Mesenchymal stem cell (in vitro differentiated cells and primary cell): ENCODE measurements at regions not wholly inside any gene's neighbourhood (a gene's known extent, or its start where the extent isn't known, plus 50 kb on each side); places are given as distances from the start of the nearest gene placed in this dataset.

Experiments used
- DNase-seq: peaks from one replicate; pipeline ENCODE4 v3.0.0-alpha.2; 2013
- H2AFZ ChIP-seq: one replicate; pipeline ENCODE4 v1.6.1; 2013; ENCODE audit warnings: low read depth, mild to moderate bottlenecking, control low read depth, inconsistent platforms, low read length, moderate library complexity
- H2AK5ac ChIP-seq: 2 replicates; pipeline ENCODE4 v1.6.1; 2013; ENCODE audit warnings: low read length, moderate library complexity, mild to moderate bottlenecking, inconsistent platforms; ENCODE audit not compliant: severe bottlenecking
- H2BK120ac ChIP-seq: one replicate; pipeline ENCODE4 v1.6.1; 2013; ENCODE audit warnings: low read depth, mild to moderate bottlenecking, inconsistent platforms, low read length, moderate library complexity
- H2BK12ac ChIP-seq, 2 experiments: one replicate each; pipeline ENCODE4 v1.6.1; 2013; ENCODE audit warnings: inconsistent platforms in 2 of 2, low read length in 2 of 2, mild to moderate bottlenecking in 2 of 2, moderate library complexity in 2 of 2, control low read depth in 1 of 2
- H2BK15ac ChIP-seq: one replicate; pipeline ENCODE4 v1.6.1; 2013; ENCODE audit warnings: mild to moderate bottlenecking, low read depth, inconsistent platforms; ENCODE audit not compliant: poor library complexity, severe bottlenecking
- H2BK5ac ChIP-seq: 2 replicates; pipeline ENCODE4 v1.6.1; 2013; ENCODE audit warnings: low read depth, mild to moderate bottlenecking, low read length, control low read depth, inconsistent platforms; ENCODE audit not compliant: poor library complexity, severe bottlenecking
- H3K14ac ChIP-seq, 2 experiments: one replicate each; pipeline ENCODE4 v1.6.1; 2013; ENCODE audit warnings: inconsistent platforms in 2 of 2, low read length in 2 of 2, control low read depth in 1 of 2, mild to moderate bottlenecking in 1 of 2, moderate library complexity in 1 of 2
- H3K18ac ChIP-seq, 2 experiments: one replicate each; pipeline ENCODE4 v1.6.1; 2013; ENCODE audit warnings: inconsistent platforms in 2 of 2, low read length in 2 of 2, control low read depth in 1 of 2, low read depth in 1 of 2, mild to moderate bottlenecking in 1 of 2
- H3K23ac ChIP-seq, 2 experiments: one replicate each; pipeline ENCODE4 v1.6.1; 2013; ENCODE audit warnings: inconsistent platforms in 2 of 2, low read length in 2 of 2, mild to moderate bottlenecking in 2 of 2, moderate library complexity in 2 of 2, control low read depth in 1 of 2
- H3K27ac ChIP-seq: 2 replicates; pipeline ENCODE4 v1.5.1; 2013; ENCODE audit warnings: mild to moderate bottlenecking, moderate library complexity, low read length, control low read depth, inconsistent platforms; ENCODE audit not compliant: poor library complexity, severe bottlenecking
- H3K27me3 ChIP-seq, 2 experiments: 2 replicates each; pipeline versions ENCODE4 v1.6.1 to v1.7.0; 2013; ENCODE audit warnings: low read length in 2 of 2, mild to moderate bottlenecking in 2 of 2, moderate library complexity in 2 of 2, control low read depth in 1 of 2, inconsistent platforms in 1 of 2; ENCODE audit not compliant: control insufficient read depth in 1 of 2, insufficient read depth in 1 of 2
- H3K36me3 ChIP-seq, 2 experiments: 2 replicates each; pipeline versions ENCODE4 v1.6.1 to v1.7.0; 2013; ENCODE audit warnings: low read length in 2 of 2, control low read depth in 1 of 2, inconsistent platforms in 1 of 2, low read depth in 1 of 2, mild to moderate bottlenecking in 1 of 2; ENCODE audit not compliant: insufficient read depth in 2 of 2, control insufficient read depth in 1 of 2
- H3K4ac ChIP-seq, 2 experiments: one replicate each; pipeline ENCODE4 v1.6.1; 2013; ENCODE audit warnings: inconsistent platforms in 2 of 2, low read length in 2 of 2, mild to moderate bottlenecking in 2 of 2, moderate library complexity in 2 of 2, control low read depth in 1 of 2, low read depth in 1 of 2
- H3K4me1 ChIP-seq: 2 replicates; pipeline ENCODE4 v1.6.1; 2013; ENCODE audit warnings: low read depth, low read length, control low read depth; ENCODE audit not compliant: control insufficient read depth, insufficient read depth
- H3K4me2 ChIP-seq: 2 replicates; pipeline ENCODE4 v1.6.1; 2013; ENCODE audit warnings: low read length, mild to moderate bottlenecking, inconsistent platforms; ENCODE audit not compliant: poor library complexity, severe bottlenecking
- H3K4me3 ChIP-seq, 2 experiments: 2 replicates each; pipeline versions ENCODE4 v1.5.1 to v1.7.0; 2013; ENCODE audit warnings: low read length in 2 of 2, mild to moderate bottlenecking in 2 of 2, control low read depth in 1 of 2, low read depth in 1 of 2; ENCODE audit not compliant: insufficient read depth in 1 of 2
- H3K79me1 ChIP-seq: replicated peaks from 2 replicates; pipeline ENCODE4 v1.6.1; 2013; ENCODE audit warnings: mild to moderate bottlenecking, control low read depth, low read length, inconsistent platforms; ENCODE audit not compliant: poor library complexity, severe bottlenecking
- H3K9ac ChIP-seq: 2 replicates; pipeline ENCODE4 v1.7.0; 2013; ENCODE audit warnings: mild to moderate bottlenecking, low read length, moderate library complexity
- H3K9me3 ChIP-seq: 2 replicates; pipeline ENCODE4 v1.7.0; 2013; ENCODE audit warnings: mild to moderate bottlenecking, low read length; ENCODE audit not compliant: control insufficient read depth
- H4K8ac ChIP-seq: one replicate; pipeline ENCODE4 v1.6.1; 2013; ENCODE audit warnings: inconsistent platforms, mild to moderate bottlenecking, low read length, moderate library complexity
- H4K91ac ChIP-seq: one replicate; pipeline ENCODE4 v1.6.1; 2013; ENCODE audit warnings: mild to moderate bottlenecking, low read length, inconsistent platforms
- WGBS: methylation state at CpG from one replicate; pipeline ENCODE4 v1.1.7; 2013; ENCODE audit warnings: mixed read lengths; 5-methylcytosine and 5-hydroxymethylcytosine counted together

DNA sequence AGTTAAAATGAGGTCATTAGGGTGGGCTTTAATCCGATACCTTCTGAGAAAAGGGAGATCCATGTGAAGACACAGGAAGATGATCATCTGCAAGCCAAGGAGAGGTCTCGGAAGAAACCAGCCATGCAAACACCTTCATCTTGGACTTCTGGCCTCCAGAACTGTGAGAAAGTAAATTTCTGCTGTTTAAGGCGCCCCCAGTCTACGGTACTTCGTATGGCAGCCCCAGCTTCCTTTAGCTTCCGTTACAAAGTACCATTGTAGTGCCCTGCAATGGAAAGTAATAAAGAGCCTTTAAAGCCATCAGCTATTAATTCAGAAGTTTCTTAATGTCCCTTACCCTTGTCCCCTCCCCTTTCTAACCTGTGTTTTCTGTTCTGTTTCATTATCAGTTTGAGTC is 308.1 kb downstream of the AACS start:
- no peak overlapping the region for H2AK5ac ChIP-seq
- no peak overlapping the region for H2BK12ac ChIP-seq
- H4K8ac ChIP-seq = no peak overlapping the region
- H3K9me3 ChIP-seq = no peaks in the 10 kb centered on the region
- no peak overlapping the region for H2AFZ ChIP-seq
- H3K9ac ChIP-seq = no peak overlapping the region
- H3K4me2 ChIP-seq = no peak overlapping the region
- H3K79me1 ChIP-seq = no peaks in the 10 kb centered on the region
- H2BK15ac ChIP-seq = no peak overlapping the region
- no peak for DNase-seq
- H4K91ac ChIP-seq = no peak overlapping the region
- no peak overlapping the region for H3K23ac ChIP-seq
- H2BK5ac ChIP-seq = no peak overlapping the region
- no peak overlapping the region for H3K4me3 ChIP-seq
- no peak overlapping the region for H3K4ac ChIP-seq
- H3K4me1 ChIP-seq = no peaks in the 10 kb centered on the region
- H3K27me3 ChIP-seq = no peaks in the 10 kb centered on the region
- WGBS = 77% methylated on average over 6 of the region's 6 CpGs
- no peak overlapping the region for H2BK120ac ChIP-seq
- no peak overlapping the region for H3K27ac ChIP-seq
- H3K18ac ChIP-seq = no peak overlapping the region
- no peaks in the 10 kb centered on the region for H3K36me3 ChIP-seq
- H3K14ac ChIP-seq = no peak overlapping the region

DNA sequence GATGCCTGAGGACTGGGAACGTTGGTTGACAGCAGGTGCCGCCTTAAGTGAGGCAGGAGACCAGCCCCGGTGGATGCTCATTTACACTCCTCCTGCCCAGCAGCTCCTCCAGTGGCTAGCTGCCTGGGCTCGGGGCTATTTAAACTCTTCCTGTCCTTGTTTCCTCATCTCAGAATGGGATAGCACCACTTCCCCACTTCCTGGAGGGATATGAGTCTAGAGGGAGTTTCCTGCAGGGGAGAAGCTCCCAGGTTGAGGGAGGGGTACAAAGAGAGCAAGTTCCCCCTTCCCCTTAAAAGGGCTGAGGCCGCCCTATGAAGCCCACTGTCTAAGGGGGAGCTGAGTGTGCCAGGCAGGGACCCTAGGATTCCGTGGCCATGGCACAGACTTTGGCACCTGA is 311.2 kb downstream of the AACS start:
- no peak overlapping the region for H2BK120ac ChIP-seq
- H4K8ac ChIP-seq = no peak overlapping the region
- no peaks in the 10 kb centered on the region for H3K4me1 ChIP-seq
- H3K18ac ChIP-seq = no peak overlapping the region
- no peak overlapping the region for H3K4ac ChIP-seq
- H3K4me3 ChIP-seq = no peak overlapping the region
- no peaks in the 10 kb centered on the region for H3K27me3 ChIP-seq
- H3K9me3 ChIP-seq = peaks cover 4% of the 10 kb centered on the region
- no peak overlapping the region for H2AK5ac ChIP-seq
- no peaks in the 10 kb centered on the region for H3K79me1 ChIP-seq
- no peak overlapping the region for H2BK15ac ChIP-seq
- no peak overlapping the region for H3K9ac ChIP-seq
- no peaks in the 10 kb centered on the region for H3K36me3 ChIP-seq
- no peak overlapping the region for H3K4me2 ChIP-seq
- H2AFZ ChIP-seq = no peak overlapping the region
- WGBS = 68% methylated on average over 5 of the region's 6 CpGs
- H3K23ac ChIP-seq = no peak overlapping the region
- no peak overlapping the region for H4K91ac ChIP-seq
- H3K27ac ChIP-seq = no peak overlapping the region
- H2BK5ac ChIP-seq = no peak overlapping the region
- no peak overlapping the region for H3K14ac ChIP-seq
- no peak overlapping the region for H2BK12ac ChIP-seq
- DNase-seq = no peak

DNA sequence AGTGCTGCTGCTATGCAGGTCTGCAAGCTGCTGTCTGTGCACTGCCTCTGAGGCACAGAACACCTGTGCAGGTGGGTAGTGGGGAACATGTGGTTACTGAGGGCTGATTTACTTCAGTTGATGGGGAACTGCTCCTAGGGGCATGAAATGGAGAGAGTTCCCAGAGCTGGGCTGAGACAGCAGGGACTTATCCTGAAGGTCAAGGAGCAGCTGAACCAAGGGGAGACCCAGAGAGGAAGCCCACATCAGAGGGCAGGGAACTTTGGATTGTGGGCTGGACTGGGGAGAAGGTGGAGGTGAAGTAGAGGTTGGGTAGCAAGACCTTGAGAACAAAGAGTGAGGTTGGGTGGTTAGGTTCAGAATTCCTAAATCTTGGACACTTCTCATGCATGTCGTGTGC is 311.9 kb downstream of the AACS start:
- no peaks in the 10 kb centered on the region for H3K4me1 ChIP-seq
- H3K4me3 ChIP-seq = peak overlapping the region in 1 of 2 experiments; percentile 24
- H3K4ac ChIP-seq = no peak overlapping the region
- no peaks in the 10 kb centered on the region for H3K27me3 ChIP-seq
- H3K14ac ChIP-seq = no peak overlapping the region
- H3K4me2 ChIP-seq = no peak overlapping the region
- H3K18ac ChIP-seq = no peak overlapping the region
- no peak overlapping the region for H2BK120ac ChIP-seq
- no peaks in the 10 kb centered on the region for H3K79me1 ChIP-seq
- no peak overlapping the region for H2BK15ac ChIP-seq
- H3K23ac ChIP-seq = no peak overlapping the region
- H3K27ac ChIP-seq = no peak overlapping the region
- H4K91ac ChIP-seq = no peak overlapping the region
- no peak overlapping the region for H2BK5ac ChIP-seq
- no peak overlapping the region for H2AFZ ChIP-seq
- H2BK12ac ChIP-seq = no peak overlapping the region
- DNase-seq = no peak
- H3K9ac ChIP-seq = no peak overlapping the region
- H4K8ac ChIP-seq = no peak overlapping the region
- H3K9me3 ChIP-seq = peaks cover 4% of the 10 kb centered on the region
- H2AK5ac ChIP-seq = no peak overlapping the region
- no peaks in the 10 kb centered on the region for H3K36me3 ChIP-seq
- 87% methylated on average over 1 of the region's 1 CpG for WGBS

- H3K9me3 ChIP-seq = peaks cover 4% of the 10 kb centered on the region
- H3K4me1 ChIP-seq = no peaks in the 10 kb centered on the region
- H2BK12ac ChIP-seq = no peak overlapping the region
- 61% methylated on average over 4 of the region's 4 CpGs for WGBS
- no peak overlapping the region for H3K14ac ChIP-seq
- H3K4me3 ChIP-seq = no peak overlapping the region
- H3K9ac ChIP-seq = no peak overlapping the region
- H3K79me1 ChIP-seq = no peaks in the 10 kb centered on the region
- no peak overlapping the region for H2BK15ac ChIP-seq
- H4K91ac ChIP-seq = no peak overlapping the region
- no peak overlapping the region for H2BK120ac ChIP-seq
- H3K27ac ChIP-seq = no peak overlapping the region
- DNase-seq = no peak
- no peak overlapping the region for H2AK5ac ChIP-seq
- H3K18ac ChIP-seq = no peak overlapping the region
- no peak overlapping the region for H3K4ac ChIP-seq
- H3K27me3 ChIP-seq = no peaks in the 10 kb centered on the region
- no peak overlapping the region for H2AFZ ChIP-seq
- no peak overlapping the region for H4K8ac ChIP-seq
- no peak overlapping the region for H3K4me2 ChIP-seq
- no peak overlapping the region for H3K23ac ChIP-seq
- no peak overlapping the region for H2BK5ac ChIP-seq
- H3K36me3 ChIP-seq = no peaks in the 10 kb centered on the region
Observed at GRCh38 chr12:125381373-125381772, 316.1 kb downstream of the AACS start.
